ENCODE measurements at regions not wholly inside any gene's neighbourhood (a gene's known extent, or its start where the extent isn't known, plus 50 kb on each side); places are given as distances from the start of the nearest gene placed in this dataset.

GRCh38 chr5:81860778-81861177 is 109.9 kb upstream of the SSBP2 start:
- TF ChIP-seq CTCF (conservative IDR thresholded peaks at IDR 0.05) (no peak), EZH2 (IDR thresholded peaks at IDR 0.05; ENCODE audit: low read depth) (no peak)

Measured in PC-9 (cell line).